ENCODE measurements at regions not wholly inside any gene's neighbourhood (a gene's known extent, or its start where the extent isn't known, plus 50 kb on each side); places are given as distances from the start of the nearest gene placed in this dataset.

- DNase-seq (ENCODE audit: low read depth in 2 of 2), result no peak
These were observed 60.3 kb downstream of the SEC61B start for GRCh38 chr9:99282406-99282805.

DNA sequence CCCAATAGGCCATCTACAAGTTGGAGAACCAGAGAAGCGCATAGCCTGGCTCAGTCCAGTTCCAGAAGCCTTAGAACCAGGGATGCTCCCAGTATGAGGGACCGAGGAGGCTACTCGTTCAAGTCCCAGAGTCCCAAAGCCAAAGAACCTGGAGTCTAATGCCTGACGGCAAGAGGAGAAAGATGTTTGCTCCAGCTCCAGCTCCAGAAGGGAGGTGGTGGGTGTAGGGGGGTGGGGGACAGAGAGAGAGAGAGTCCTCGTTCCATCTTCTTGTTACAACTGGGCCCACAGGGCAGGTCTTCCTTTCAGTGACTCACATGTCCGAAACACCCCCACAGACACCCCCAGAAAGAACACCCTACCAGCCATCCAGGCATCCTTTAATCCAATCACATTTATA lies 63.9 kb downstream of the SEC61B start:
- DNase-seq (ENCODE audit: low read depth in 2 of 2), result no peak

GRCh38 chr9:99286536-99286935 lies 64.5 kb downstream of the SEC61B start:
- no peak for DNase-seq (ENCODE audit: low read depth in 2 of 2)

DNA sequence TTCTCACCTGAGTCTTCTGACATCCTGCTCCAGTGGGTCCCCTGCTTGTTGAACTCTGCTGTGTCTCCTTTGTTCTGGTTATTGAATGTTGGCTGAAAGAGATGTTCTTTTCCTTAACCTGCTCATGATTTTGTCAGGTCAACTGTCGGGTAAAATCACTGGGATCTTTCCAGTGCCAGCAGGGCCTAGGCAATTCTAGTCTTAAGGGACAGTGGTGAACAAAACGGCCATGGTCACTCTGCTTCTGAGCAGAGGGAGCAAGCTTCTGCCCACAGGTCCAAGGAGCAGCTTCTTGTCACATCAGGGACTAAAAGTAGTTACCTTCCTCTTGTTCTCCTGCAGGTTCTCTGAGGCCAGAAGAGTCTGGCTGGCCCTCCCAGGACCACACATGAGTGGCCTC lies 65.6 kb downstream of the SEC61B start:
- DNase-seq (ENCODE audit: low read depth in 2 of 2), result no peak

- DNase-seq (ENCODE audit: low read depth in 2 of 2), result no peak
These were observed 66.7 kb downstream of the SEC61B start for GRCh38 chr9:99288830-99289229.

DNA sequence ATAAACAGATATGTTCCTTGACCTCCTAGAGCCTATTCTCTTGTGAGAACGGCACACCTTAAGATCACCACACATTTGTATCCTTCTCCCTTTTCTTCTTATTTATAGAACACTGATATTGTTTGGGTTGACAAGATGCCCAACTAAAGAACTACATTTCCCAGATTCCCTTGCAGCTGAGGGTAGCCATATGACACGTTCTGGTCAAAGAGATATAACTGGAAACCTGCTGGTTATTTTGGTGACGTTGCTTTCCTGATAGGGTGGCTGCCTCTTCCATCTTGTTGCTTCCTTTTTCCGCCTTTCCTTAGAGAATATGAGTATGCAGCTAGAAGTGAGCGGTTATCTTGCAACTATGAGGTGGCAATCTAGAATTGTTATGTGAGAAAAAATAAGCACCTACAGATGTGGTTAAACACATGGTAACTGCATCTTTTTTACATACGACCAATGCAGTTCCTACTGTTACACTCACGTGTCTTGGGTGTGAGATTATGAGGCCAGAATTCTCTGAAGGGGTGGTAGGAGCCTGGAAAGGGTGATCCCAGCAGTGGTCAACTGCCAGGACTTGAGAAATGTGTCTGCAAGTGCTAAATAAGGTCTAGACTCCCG lies 72.9 kb downstream of the SEC61B start:
- DNase-seq (ENCODE audit: low read depth in 2 of 2), result no peak

DNA sequence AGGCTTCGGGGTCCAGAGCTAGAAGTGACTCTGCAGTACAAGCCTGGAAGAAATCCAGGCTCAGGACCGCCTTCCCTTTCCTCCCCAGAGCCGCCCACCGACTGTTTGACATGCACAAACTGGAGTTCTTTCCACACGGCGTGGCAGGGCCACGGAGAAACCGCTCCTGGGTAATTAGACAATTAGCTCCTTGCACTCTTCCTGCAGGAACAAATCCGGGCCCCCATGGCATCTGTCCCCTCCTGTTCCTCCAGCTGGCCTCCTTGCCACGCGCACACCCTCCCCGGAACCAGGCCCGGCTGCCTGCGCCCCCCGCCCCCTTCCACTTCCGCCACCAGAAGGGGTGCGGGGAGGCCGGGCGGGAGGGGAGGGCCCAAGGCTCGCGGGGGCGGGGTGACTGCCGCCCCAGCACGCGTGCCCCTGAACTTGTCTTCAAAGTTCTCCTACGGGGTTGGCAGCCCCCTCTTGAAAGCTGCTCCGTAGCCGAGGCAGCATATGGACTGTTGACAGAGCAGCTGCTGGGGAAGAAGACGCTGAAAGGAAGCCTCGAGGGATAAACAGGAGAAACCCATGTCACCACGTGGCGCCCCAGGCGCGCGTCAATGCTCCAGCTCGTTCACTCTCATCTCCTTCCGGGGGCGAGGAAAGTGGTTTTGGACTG lies 74.3 kb downstream of the SEC61B start:
- DNase-seq (ENCODE audit: low read depth in 2 of 2), result no peak

- DNase-seq (ENCODE audit: low read depth in 2 of 2), result no peak
These were observed 76.5 kb downstream of the SEC61B start for GRCh38 chr9:99298614-99299013.

- no peak for DNase-seq (ENCODE audit: low read depth in 2 of 2)
These were observed 77.4 kb downstream of the SEC61B start for GRCh38 chr9:99299211-99300102.

- no peak for DNase-seq (ENCODE audit: low read depth in 2 of 2)
These were observed 78.0 kb downstream of the SEC61B start for GRCh38 chr9:99300103-99300439.

- no peak for DNase-seq (ENCODE audit: low read depth in 2 of 2)
These were observed 78.5 kb downstream of the SEC61B start for GRCh38 chr9:99300603-99301002.

- no peak for DNase-seq (ENCODE audit: low read depth in 2 of 2)
These were observed 81.1 kb downstream of the SEC61B start for GRCh38 chr9:99303177-99303576.

DNA sequence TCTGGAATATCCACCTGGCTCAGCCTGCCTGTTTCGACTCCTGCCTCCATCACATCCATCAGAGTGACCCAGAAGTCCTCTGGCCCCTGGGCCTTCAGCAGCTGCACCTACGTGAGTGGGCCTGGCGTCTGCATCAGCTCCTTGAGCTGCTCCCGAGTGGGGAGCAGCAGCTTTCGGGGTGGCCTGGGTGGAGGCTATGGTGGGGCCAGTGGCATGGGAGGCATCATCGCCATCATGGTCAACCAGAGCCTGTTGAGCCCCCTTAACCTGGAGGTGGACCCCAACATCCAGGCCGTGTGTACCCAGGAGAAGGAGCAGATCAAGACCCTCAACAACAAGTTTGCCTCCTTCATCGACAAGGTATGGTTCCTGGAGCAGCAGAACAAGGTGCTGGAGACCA lies 83.0 kb downstream of the SEC61B start:
- no peak for DNase-seq (ENCODE audit: low read depth in 2 of 2)

- no peak for DNase-seq (ENCODE audit: low read depth in 2 of 2)
These were observed 84.0 kb downstream of the SEC61B start for GRCh38 chr9:99305820-99306811.

DNA sequence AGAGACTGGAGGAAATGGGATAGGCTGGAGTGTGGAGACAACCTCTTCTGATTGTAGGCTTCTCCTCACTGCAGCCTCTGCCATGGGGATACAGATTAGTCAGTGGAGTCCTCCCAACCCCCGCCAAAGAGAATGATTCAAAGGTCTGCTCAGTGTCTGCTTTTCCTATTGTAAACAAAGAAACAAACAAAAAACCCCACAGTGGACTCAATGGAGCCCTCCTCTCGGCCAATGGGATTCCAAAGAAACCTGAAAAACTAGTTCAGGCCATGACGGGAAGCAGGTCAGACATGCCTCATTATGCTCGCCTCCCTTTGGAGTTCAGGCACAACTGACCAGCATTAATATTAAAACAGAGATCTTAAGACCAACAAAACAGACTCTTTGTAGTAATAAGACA lies 85.8 kb downstream of the SEC61B start:
- no peak for DNase-seq (ENCODE audit: low read depth in 2 of 2)

DNA sequence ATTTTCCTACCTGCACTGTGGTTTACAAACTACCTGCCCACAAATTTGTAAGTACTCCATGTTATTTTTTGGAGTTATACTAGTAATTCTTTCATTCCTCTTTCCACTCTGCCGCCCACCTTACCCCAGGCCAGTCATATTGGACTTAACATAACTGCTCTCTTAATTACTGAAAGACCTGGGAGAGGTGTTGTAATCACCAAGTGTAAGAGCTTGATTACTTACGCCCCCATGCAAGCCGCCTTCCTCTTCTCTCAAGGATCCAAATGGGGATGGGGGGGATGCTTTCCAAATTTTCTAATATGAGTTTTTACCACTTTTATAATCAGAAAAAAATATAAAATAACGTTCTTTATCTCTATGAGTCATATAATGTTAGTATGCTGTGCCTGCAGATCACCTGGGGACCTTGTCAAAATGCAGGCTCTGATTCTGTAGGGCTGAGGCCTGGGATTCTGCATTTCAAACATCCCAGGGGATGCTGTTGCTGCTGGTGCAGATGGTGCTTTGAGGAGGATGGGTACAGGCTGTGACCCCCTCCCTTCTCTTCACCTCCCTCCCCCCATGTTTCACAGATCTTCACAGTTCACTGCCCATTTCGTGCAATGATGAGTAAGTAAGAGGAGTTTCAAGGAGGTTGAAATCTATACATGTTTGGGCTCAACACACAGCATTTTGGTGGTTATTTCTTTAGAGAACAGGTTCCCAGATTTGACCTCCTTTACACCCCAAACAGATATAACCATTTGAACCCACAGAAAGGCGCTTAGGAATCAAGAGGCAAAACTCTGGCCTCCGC lies 87.3 kb downstream of the SEC61B start:
- no peak for DNase-seq (ENCODE audit: low read depth in 2 of 2)

- DNase-seq (ENCODE audit: low read depth in 2 of 2), result no peak
These were observed 90.7 kb downstream of the SEC61B start for GRCh38 chr9:99312736-99313135.

- no peak for DNase-seq (ENCODE audit: low read depth in 2 of 2)
These were observed 97.0 kb downstream of the SEC61B start for GRCh38 chr9:99319048-99319447.

- DNase-seq (ENCODE audit: low read depth in 2 of 2), result no peak
These were observed 100.2 kb downstream of the SEC61B start for GRCh38 chr9:99322299-99322698.

- DNase-seq (ENCODE audit: low read depth in 2 of 2), result no peak
These were observed 104.2 kb downstream of the SEC61B start for GRCh38 chr9:99326112-99326916.
